GM12874 (cell line): ENCODE measurements at regions not wholly inside any gene's neighbourhood (a gene's known extent, or its start where the extent isn't known, plus 50 kb on each side); places are given as distances from the start of the nearest gene placed in this dataset.
A peak's percentile ranks its signal among the peaks of the same experiment; 100 is the strongest.

Experiments used
- CTCF ChIP-seq: IDR thresholded peaks from 2 replicates; pipeline ENCODE4 v1.5.1; 2011; ENCODE audit warnings: low read depth, mild to moderate bottlenecking, control low read depth, low read length, moderate library complexity; ENCODE audit not compliant: insufficient read depth

GRCh38 chr1:19591482-19592091 lies 52.5 kb upstream of the NBL1 start:
- no peak for TF ChIP-seq CTCF

GRCh38 chr1:19585507-19585906 lies 58.6 kb upstream of the NBL1 start:
- TF ChIP-seq CTCF = no peak

- peak; percentile 87 for TF ChIP-seq CTCF
These were observed 61.8 kb upstream of the NBL1 start for GRCh38 chr1:19582318-19582717.

GRCh38 chr1:19581381-19581780 lies 62.7 kb upstream of the NBL1 start:
- TF ChIP-seq CTCF = no peak

GRCh38 chr1:19577561-19577960 lies 66.5 kb upstream of the NBL1 start:
- no peak for TF ChIP-seq CTCF

GRCh38 chr1:19577036-19577435 lies 67.1 kb upstream of the NBL1 start:
- no peak for TF ChIP-seq CTCF

- no peak for TF ChIP-seq CTCF
These were observed 74.3 kb upstream of the NBL1 start for GRCh38 chr1:19569786-19570185.
